ENCODE measurements at regions not wholly inside any gene's neighbourhood (a gene's known extent, or its start where the extent isn't known, plus 50 kb on each side); places are given as distances from the start of the nearest gene placed in this dataset.

DNA sequence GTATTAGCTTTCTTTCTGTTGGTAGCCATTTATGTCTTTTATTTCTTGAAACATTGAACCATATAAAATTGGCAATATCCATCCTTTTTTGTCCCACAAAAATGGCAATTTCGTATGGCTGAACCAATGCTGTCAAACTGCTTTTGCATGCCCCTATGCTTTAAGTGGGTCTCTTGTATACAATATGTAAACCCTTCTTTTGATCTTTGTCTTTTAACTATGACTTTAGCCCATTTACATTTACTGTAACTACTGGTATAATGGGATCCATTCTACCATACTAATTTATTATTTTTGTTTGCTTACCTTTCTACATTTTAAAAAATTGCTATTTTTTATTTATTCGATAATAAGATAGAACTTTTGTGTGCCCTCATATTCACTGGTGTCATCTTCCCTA lies 93.4 kb downstream of the TENT4A start:
- no peak for DNase-seq

DNA sequence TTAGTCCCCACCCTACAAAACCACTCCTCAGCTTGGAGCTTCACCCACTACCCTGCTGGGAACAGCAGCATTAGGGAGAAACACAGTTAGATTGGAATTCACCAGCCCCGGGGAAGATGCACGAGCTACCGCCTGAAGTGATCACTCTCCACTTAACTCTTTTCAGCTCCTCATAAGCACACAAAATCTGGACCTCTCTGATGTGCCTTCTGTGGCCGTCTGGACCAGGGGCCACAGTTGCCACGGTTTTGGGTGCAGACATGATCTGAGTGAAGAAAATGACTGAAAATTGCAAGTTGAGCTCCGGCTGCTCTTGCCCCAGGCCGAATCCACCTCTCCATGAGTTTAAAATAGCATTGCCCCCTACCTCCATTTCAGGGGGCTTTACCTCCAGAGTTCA lies 95.2 kb downstream of the TENT4A start:
- DNase-seq: no peak

DNA sequence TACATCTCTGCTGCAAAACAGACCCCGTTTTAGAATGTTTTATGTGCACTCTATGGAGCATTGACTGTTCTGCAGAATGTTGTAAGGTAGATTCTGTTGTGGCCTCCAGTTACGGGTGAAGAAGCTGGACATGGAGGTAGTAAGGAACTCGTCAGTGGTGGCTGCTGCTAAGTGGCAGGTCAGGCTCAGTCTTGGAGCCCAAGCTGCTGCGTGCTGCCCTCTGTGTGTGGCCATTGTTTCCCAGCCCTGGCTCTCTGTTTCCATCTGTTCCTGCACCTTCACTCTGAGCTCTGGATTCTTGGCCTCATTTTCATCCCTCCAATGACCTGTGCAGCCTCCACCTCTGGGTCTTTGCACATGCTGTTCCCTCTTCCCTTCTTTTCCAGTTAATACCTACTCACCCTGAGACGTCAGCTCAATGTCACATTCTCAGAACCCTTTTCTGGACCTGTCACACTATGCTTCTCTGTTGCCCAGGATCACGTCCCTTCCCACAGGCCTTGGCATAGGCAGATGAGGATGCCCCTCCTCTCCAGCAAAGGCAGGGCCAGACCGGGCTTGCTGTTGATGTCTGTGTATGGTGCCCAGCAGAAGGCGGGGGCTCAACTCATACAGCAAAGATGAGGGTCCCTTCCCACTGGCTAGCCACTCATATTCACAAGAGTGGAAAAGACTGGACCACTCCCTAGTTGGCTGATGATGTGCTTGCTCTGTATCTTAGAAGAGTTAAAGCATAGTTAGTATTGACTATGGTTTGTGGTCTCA lies 97.6 kb downstream of the TENT4A start:
- DNase-seq: no peak

DNA sequence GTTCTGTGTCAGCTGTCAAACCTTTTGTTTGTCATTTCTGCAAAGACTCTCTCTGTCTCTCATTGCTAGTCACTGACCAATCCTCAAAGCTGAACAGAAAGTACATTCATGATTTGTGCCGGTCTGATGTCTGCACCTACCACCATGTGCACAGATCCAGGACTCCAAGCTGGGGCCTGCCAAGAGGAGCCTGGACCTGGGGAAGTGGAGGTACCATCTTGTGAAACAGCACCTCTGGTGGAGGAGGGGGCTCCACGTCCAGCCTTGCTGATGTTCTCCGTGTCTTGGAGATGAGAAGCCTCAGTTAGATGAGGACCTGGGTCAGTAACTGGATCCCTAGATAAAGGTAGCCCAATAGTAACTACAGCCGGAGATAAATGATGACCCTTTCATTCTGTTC lies 98.9 kb downstream of the TENT4A start:
- no peak for DNase-seq

DNA sequence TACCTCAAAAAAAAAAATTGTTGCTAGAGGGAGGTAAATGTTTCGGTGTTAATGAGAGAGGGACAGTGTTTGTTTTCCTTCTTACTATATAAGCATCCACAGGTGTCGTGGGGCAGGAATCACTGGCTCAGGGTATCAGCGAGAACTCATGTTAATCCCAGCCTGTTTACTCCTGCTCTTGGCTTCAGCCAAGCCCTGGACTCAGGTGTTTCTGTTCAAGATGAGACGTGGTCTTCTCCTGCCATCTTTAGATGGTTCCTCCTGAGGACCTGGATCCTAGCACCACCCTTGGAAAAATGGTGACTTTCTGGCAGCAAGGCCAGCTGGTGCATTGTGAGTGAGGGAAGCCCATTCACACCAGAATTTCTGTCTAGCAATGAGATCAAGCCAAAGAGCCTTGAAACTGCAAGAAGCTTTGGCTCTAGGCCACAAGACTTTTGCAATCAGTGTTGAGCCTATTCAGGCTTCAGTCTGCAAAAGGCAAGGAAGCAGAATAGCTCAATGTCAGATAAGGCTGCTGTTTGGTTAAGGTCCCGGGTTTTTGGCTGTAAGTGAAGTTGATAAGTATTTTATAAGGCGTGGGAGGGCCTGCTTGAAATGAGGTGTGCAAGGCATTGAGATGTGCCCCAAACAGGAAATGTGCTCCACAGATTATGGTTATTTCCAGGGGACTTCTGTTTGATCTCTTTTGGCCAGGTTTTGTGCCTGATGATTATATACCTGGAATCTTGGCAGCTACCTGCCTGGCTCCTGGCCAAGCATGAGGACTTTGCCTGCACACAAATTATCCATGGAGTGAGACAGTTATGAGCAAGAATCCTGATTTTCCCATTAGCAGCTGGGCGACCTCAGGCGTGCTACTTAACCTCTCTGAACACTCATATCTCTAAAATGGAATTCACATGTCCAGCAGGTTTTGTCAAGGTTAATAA lies 99.8 kb downstream of the TENT4A start:
- no peak for DNase-seq

DNA sequence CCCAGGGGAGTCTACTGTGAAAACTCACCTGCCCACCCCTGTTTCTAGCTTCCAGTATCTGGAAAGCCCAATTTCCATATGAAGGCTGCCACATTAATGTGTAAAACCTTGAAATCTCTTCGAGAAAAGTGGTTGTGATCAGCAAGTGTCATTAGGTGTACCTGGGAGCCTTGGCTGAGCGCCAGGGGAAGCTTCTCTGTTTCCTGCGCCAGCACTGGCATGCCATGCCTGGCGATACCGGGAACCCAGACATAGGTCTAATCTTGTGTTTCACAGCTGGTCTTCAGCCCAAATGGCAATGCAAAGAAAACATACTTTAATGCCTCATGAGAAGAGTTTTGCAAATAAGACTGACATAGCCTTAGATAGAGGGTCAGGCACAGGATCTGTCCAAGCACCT lies 101.6 kb downstream of the TENT4A start:
- no peak for DNase-seq

DNA sequence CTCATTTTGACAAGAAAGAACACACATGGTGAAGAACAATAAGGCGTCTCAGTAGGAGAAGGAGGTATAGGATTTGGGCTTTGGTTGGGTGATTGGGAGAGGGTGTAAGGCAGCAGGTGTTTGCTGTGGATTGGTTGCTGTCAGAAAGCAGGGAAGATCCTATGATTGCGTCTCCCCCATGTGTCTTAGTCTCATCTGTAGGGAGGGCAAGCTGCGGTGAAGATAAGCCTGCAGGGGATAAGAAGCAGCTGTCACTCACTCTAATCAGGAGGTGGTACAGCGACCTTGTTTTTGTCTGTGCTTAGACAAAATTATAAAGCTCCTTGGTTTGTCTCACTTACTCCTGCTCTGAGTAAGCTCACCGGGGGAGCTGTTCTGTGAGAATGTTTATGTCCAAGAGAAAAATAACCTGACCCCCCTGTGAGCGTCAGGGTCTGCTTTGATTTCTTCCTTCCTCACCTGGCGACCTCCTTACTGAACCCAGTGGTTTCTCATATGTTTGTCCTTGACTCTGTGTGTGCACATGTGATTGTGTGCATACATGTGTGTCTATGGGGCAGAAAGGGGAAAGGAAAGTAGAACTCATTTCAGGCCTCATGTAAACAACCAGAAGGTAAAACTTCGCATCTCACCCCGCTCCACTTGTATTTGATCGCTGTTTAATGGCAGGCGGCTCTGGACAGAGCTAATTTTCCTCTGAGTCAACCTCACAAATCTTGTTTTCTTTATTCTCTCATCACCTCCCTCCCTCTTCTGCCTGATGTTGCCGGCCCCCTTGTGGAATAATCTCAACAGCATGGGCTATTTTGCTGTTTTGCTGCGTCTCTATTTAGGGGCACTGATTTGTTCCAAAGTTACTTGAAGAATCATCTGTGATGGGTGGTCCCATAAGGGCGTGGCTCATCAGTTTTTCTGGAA lies 105.6 kb downstream of the TENT4A start:
- DNase-seq: no peak

DNA sequence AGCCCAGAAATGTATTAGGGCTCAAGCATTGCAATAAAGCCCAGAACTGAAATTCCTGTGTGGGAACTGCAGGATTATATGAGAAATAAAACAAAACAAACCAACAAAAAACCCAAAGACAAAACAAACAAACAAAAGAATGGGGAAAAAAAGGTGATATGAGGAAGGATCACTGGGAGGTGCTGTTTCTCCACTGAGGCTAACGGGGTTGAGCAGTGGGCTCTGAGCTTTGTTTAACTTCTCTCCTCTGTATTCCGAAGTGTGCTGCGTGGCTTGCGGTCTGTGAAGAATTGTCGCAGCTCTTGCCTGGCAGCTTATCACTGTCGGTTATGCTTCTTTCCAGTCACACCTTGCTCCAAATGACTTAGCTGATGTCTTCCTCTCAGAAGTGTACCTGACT lies 106.3 kb downstream of the TENT4A start:
- DNase-seq: no peak

DNA sequence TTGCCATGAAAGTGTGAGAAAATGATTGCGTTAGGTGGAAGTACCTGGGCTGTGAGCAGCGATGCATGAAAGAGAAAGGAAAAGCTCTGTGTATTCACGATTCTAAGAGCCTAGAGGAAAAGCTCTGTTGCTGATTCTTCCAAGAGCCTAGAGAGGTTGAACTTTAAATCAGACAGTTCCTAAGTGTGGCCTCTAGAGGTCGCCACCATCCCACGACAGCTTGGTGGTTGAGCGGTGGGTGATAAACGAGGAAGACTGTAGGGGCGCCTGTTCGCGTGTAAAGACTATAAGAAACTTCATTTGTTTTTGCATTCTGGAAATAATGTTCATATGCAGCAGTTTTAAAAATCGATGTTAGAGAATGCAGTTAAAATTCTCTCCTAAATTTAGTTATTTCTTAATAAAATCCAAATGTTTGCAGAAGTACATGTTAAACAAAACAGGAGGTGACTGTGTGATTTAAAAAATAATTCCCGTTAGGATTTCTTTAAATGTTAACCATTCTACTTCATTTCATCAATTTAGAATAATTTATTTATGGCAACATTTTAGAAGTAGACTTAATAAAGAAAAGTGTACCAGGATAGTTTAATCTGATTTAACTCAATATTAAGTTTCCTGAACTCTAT lies 107.7 kb downstream of the TENT4A start:
- peak; percentile 6 for DNase-seq

DNA sequence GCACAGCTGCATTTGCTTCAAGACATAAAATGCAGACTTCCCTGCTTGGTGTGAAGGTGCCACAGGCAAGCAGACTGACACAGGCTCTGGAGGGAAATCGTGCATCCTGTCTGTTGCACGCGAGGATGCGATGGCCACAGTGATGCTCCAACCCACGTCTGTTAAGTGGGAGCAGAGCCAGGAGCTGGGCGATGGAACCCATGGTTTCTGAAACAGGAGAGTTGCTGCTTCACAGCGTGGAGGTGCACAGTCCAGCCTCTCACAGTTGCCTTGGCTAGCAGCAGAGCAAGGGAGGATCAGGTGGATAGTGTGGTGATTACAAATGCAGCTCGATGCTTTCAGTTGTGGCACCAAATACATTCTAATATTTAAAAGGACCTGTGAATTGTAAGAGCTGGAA lies 108.8 kb downstream of the TENT4A start:
- no peak for DNase-seq

DNA sequence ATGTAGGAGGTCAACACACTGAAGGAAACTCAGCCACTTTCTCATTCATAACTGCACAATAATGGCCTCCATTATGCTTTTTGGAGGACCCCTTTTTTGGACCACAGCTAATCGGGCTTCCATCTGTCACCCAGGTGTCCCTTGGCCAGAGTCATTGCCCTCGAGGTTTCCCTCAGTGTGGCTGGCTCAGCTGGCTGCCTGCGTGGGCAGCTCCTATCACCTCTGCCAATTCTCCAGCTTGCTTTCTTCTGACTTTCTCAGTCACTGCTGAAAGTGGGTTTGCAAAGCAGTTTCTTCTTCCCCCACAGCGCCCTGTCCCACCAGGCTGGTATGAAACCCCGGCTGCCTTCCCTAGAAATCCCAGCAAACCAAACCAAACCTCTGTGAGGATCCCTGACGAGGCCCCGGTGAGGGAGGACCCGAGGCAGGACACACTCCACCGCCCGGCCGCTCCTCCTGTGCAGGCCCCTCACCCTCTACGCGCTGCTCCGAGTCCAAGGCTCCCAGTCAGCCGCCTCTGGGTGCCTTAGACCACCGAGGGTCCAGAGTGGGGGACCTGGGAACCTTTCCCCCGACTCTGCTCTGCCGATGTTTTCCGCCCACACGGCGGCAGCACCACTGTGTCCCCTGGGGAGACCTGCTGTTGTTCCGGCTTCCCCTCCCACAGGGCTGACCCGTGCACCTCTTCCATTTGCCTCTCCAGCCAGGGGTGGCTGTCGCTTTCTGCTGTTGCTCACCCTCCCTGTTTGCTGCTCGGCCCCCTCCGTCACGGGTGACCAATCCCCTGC lies 109.5 kb downstream of the TENT4A start:
- DNase-seq: no peak

DNA sequence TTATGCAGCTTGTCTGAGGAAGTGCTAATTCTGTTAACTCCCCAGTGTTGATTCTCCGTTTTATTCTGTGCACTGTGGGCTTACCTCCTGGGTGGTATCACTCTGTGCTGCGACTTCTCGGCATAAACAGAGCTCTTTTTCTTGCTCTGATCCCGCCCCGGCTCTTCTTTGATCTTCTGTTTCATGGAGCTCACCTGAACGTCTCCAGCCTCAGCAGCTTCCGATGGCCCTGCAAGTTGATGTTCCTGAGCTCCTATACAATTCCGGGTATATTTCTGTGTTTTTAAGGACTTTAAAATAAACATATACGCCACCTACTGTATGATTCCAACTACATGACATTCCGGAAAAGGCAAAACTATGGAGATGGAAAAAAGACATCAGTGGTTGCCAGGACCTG lies 110.8 kb downstream of the TENT4A start:
- DNase-seq: no peak

DNA sequence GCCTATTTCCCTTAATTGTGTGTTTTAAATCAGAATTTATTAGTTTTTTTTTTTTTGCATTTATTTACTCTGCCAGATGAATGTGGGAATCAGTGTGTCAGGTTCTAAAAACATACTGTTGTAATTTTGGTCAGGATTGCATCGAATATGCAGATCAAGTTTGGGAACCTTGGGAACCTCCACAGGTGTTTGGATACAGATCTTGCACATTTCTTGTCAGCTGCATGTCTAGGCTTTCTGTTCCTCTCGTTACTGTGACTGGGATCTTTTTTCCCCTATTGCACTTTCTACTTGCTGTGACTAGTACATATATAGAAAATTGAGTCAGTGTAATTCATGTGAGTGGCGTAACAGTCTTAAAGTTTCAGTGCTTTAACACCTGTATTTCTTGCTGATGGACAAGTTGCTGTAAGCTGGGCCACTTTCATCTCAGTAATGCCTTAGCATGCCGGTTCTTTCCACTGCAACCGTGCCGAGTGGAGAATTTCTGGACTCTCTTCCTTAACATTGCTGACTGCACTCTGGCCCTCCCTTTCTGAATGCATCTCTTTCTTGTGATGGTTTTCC lies 112.5 kb downstream of the TENT4A start:
- no peak for DNase-seq

DNA sequence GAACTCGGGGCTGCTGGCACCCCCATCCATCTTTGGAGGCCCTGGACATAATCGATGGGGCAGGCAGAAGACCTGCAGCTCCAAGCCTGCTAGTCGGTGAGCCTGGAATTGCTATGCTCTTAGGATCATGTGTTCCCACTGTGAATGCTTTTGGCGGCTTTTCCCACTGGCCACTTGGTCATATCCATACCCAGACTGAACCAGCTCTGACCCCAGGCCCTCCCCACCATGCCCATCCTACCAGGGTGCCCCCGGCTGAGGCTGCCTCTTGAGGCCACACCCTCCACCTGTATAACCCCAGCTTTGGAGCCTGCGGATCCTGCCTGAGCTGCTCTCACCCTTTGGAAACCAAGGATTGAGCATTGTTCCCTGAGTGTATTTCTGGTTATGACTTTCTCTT lies 113.5 kb downstream of the TENT4A start:
- no peak for DNase-seq

DNA sequence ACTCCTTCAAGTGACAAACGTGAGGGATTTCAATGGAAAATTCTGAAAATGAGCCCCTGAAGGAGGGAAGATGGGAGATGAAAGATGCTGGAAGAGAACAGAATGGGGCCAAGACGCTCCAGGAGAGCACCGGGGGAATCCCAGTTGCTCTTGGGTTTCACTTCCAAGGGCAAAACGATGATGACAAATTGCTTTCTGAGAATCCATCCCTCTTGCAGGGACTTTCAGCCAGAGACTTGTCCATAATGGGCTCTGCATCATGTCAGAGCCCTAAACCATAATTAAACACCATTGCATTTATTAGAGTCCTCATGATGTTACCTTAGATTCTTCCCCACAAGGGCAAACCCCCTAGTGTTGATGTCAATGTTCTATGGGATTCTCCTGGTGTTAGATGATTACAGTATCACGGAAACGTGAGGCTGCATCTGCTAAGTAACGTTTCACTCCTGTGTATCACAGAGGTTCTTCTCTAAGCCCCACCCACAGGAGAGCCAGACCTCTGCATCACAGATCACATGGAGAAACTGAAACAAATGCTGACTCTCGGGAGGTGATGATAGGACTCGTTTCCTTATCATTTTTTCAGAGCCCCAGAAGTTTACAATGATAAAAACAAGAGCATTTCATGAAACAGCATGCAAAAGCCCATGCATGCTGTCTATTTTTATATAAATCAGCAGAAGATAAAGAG lies 114.4 kb downstream of the TENT4A start:
- DNase-seq: peak; percentile 1

DNA sequence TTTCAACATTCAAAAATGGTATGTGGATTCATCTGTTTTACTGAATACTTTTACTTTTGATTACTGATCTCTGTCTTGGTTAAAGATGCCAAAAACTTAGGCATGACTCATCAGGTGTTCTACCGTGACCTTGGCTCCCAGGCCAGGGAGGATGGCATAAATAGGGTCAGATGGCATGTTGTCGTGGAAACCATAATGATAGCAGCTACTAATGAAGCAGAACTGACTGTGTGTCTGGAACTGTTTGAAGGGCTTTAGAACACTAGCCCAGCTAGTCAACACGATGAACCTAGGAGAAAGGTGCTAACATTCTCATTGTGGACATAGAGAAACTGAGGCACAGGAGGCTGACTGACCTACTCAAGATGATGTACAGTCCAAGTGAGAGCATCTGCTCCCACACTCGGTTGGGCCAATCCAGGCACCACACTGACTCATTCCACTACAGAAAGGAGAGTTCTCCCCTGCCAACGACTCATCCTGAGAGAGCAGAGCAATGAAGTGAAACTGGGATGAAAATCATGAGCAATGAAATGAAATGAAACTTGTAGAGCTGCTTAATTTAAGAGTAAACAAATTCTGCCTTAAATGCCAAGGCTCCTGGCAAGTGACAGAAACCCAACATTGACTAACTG lies 116.0 kb downstream of the TENT4A start:
- DNase-seq: no peak

DNA sequence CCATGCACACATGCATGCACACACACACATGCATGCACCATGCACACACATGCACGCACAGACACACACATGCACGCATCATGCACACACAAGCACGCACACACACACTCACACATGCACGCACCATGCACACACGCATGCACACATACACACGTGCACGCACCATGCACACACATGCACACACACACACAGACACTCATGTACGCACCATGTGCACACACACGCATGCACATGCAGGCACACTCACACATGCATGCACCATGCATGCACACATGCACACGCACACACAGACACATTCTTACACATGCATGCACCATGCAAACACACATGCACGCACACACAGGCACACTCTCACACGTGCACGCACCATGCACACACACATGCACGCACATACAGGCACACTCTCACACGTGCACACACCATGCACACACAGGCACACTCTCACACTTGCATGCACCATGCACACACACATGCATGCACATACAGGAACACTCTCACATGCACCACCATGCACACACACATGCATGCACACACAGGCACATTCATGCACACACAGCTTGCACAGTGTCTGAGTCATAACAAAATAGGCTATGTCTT lies 117.5 kb downstream of the TENT4A start:
- DNase-seq: no peak

DNA sequence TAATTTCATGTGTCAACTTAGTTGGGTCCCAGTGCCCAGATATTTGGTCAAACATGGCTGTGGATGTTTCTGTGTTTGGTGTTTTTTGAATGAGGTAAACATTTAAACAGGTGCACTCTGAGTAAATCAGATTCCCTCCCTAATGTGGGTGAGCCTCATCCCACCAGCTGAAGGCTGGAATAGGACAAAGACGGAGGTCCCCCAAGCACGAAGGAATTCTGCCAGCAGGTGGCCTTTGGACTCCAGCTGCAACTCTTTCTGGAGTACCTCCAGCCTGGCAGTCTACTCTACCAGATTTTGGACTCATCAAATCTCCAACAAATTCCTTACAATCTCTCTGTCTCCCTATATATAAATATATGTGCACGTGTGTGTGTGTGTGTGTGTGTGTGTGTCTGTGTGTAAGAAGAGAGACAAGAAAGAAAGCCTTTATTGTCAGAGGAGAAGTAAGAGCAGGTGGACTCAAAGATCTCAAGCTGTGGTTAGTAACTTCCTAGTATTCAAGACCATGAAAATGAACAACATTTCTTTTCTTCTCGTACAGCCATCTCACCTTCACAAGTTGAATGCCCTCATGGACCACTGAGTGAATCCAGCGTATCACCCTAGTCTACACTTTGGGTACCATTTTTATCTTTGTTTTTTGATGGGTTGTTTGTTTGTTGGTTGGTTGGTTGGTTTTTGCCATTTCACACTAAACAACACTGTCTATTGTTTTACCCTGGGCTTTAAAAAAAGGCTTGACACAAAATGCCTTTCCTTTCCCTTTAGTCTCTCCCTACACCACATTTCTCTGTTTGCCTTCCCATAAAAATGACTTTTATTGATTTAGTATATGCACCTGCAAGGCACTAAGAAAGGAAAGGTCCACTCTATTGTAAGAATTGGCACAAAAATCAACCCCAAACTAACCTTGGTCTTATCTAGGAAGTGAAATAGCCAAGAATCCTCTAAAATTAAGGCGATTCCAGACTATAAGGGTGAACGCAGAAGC lies 118.7 kb downstream of the TENT4A start:
- no peak for DNase-seq

DNA sequence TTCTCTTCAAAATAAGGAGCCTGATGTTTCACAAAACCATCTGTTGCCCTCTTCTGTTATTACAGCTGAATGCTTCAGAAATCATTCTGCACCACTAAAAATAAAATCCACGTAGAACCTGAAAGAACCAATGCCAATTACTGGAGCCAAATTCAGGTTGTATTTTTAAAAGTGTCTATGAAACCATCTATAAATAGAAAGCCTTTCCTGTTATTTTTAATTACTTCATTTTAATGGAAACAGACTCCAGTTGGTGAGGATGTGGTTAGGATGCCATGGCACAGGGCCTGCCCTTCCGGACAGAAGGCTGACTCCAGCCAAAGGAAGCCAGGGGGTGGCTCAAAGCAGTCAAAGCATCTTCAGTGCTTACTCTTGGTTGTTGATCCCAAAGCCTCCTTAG lies 119.8 kb downstream of the TENT4A start:
- no peak for DNase-seq

All from HCEC 1CT (cell line).